ENCODE measurements at regions not wholly inside any gene's neighbourhood (a gene's known extent, or its start where the extent isn't known, plus 50 kb on each side); places are given as distances from the start of the nearest gene placed in this dataset.

- Histone ChIP-seq H3K36me3 (ENCODE audit: control insufficient read depth, insufficient read depth, low read length) (no peaks in the 10 kb centered on the region), H3K4me2 (ENCODE audit: low read length) (no peak overlapping the region), H3K27ac (no peak overlapping the region), H3K4me3 (ENCODE audit: low read depth, low read length) (no peak overlapping the region), H2AFZ (no peak overlapping the region), H3K79me2 (no peaks in the 10 kb centered on the region), H3K9ac (no peak overlapping the region), H3K4me1 (no peaks in the 10 kb centered on the region), H3K27me3 (ENCODE audit: control insufficient read depth, insufficient read depth, low read length) (no peaks in the 10 kb centered on the region), H3K9me3 (ENCODE audit: control insufficient read depth, low read length) (no peaks in the 10 kb centered on the region)
- TF ChIP-seq CTCF (IDR thresholded peaks at IDR 0.05) = no peak
These were observed 325.6 kb upstream of the TLE4 start for GRCh38 chr9:79246170-79246569.

- Histone ChIP-seq H3K27ac (no peak overlapping the region), H3K4me1 (no peaks in the 10 kb centered on the region), H3K9me3 (ENCODE audit: control insufficient read depth, low read length) (no peaks in the 10 kb centered on the region), H3K4me3 (ENCODE audit: low read depth, low read length) (no peak overlapping the region), H3K4me2 (ENCODE audit: low read length) (no peak overlapping the region), H3K36me3 (ENCODE audit: control insufficient read depth, insufficient read depth, low read length) (no peaks in the 10 kb centered on the region), H2AFZ (no peak overlapping the region), H3K9ac (no peak overlapping the region), H3K27me3 (ENCODE audit: control insufficient read depth, insufficient read depth, low read length) (no peaks in the 10 kb centered on the region), H3K79me2 (no peaks in the 10 kb centered on the region)
- TF ChIP-seq CTCF (IDR thresholded peaks at IDR 0.05) = no peak
These were observed 324.7 kb upstream of the TLE4 start for GRCh38 chr9:79247021-79247420.

- Histone ChIP-seq H3K9me3 (ENCODE audit: control insufficient read depth, low read length) (no peaks in the 10 kb centered on the region), H3K4me1 (no peaks in the 10 kb centered on the region), H3K27me3 (ENCODE audit: control insufficient read depth, insufficient read depth, low read length) (no peaks in the 10 kb centered on the region), H3K4me3 (ENCODE audit: low read depth, low read length) (no peak overlapping the region), H3K79me2 (no peaks in the 10 kb centered on the region), H2AFZ (no peak overlapping the region), H3K27ac (no peak overlapping the region), H3K4me2 (ENCODE audit: low read length) (no peak overlapping the region), H3K36me3 (ENCODE audit: control insufficient read depth, insufficient read depth, low read length) (no peaks in the 10 kb centered on the region), H3K9ac (no peak overlapping the region)
- no peak for TF ChIP-seq CTCF (IDR thresholded peaks at IDR 0.05)
These were observed 321.0 kb upstream of the TLE4 start for GRCh38 chr9:79250806-79251205.

- Histone ChIP-seq H3K4me2 (ENCODE audit: low read length) (no peak overlapping the region), H3K36me3 (ENCODE audit: control insufficient read depth, insufficient read depth, low read length) (no peaks in the 10 kb centered on the region), H3K4me3 (ENCODE audit: low read depth, low read length) (no peak overlapping the region), H2AFZ (no peak overlapping the region), H3K4me1 (no peaks in the 10 kb centered on the region), H3K79me2 (no peaks in the 10 kb centered on the region), H3K27ac (no peak overlapping the region), H3K27me3 (ENCODE audit: control insufficient read depth, insufficient read depth, low read length) (no peaks in the 10 kb centered on the region), H3K9ac (no peak overlapping the region), H3K9me3 (ENCODE audit: control insufficient read depth, low read length) (no peaks in the 10 kb centered on the region)
- TF ChIP-seq CTCF (IDR thresholded peaks at IDR 0.05) = no peak
These were observed 316.7 kb upstream of the TLE4 start for GRCh38 chr9:79254900-79255650.

- Histone ChIP-seq H3K4me3 (ENCODE audit: low read depth, low read length) (no peak overlapping the region), H2AFZ (no peak overlapping the region), H3K4me1 (no peaks in the 10 kb centered on the region), H3K9me3 (ENCODE audit: control insufficient read depth, low read length) (no peaks in the 10 kb centered on the region), H3K4me2 (ENCODE audit: low read length) (no peak overlapping the region), H3K27ac (no peak overlapping the region), H3K36me3 (ENCODE audit: control insufficient read depth, insufficient read depth, low read length) (no peaks in the 10 kb centered on the region), H3K27me3 (ENCODE audit: control insufficient read depth, insufficient read depth, low read length) (no peaks in the 10 kb centered on the region), H3K79me2 (no peaks in the 10 kb centered on the region), H3K9ac (no peak overlapping the region)
- no peak for TF ChIP-seq CTCF (IDR thresholded peaks at IDR 0.05)
These were observed 316.0 kb upstream of the TLE4 start for GRCh38 chr9:79255651-79256260.
